GM18508 (cell line): ENCODE measurements at regions not wholly inside any gene's neighbourhood (a gene's known extent, or its start where the extent isn't known, plus 50 kb on each side); places are given as distances from the start of the nearest gene placed in this dataset.

Experiments
- ATAC-seq: cut with Tn5 transposase; IDR thresholded peaks from one replicate; pipeline ENCODE4 v1.9.1; 2021; ENCODE audit warnings: moderate number of reproducible peaks; ENCODE audit not compliant: insufficient read depth, unreplicated experiment

GRCh38 chr21:16755061-16755460 lies 757.8 kb upstream of the CXADR start:
- ATAC-seq: no peak

- ATAC-seq: no peak
Observed at GRCh38 chr21:16767201-16767600, 745.6 kb upstream of the CXADR start.

GRCh38 chr21:16768096-16768495 lies 744.7 kb upstream of the CXADR start:
- no peak for ATAC-seq

GRCh38 chr21:16770266-16770665 lies 742.6 kb upstream of the CXADR start:
- no peak for ATAC-seq

- ATAC-seq: no peak
Observed at GRCh38 chr21:16773206-16773605, 739.6 kb upstream of the CXADR start.

- ATAC-seq: no peak
Observed at GRCh38 chr21:16775076-16775475, 737.8 kb upstream of the CXADR start.

GRCh38 chr21:16777041-16777720 lies 735.7 kb upstream of the CXADR start:
- no peak for ATAC-seq

- no peak for ATAC-seq
Observed at GRCh38 chr21:16788584-16788983, 724.3 kb upstream of the CXADR start.

- no peak for ATAC-seq
Observed at GRCh38 chr21:16789636-16790035, 723.2 kb upstream of the CXADR start.

- ATAC-seq: no peak
Observed at GRCh38 chr21:16792101-16792500, 720.7 kb upstream of the CXADR start.

- no peak for ATAC-seq
Observed at GRCh38 chr21:16794950-16795349, 717.9 kb upstream of the CXADR start.

GRCh38 chr21:16796776-16797175 lies 716.1 kb upstream of the CXADR start:
- no peak for ATAC-seq

- ATAC-seq: no peak
Observed at GRCh38 chr21:16797540-16797939, 715.3 kb upstream of the CXADR start.

- no peak for ATAC-seq
Observed at GRCh38 chr21:16797966-16798365, 714.9 kb upstream of the CXADR start.

- ATAC-seq: no peak
Observed at GRCh38 chr21:16800536-16801275, 712.1 kb upstream of the CXADR start.

- no peak for ATAC-seq
Observed at GRCh38 chr21:16811011-16811410, 701.8 kb upstream of the CXADR start.

- ATAC-seq: no peak
Observed at GRCh38 chr21:16811970-16812369, 700.9 kb upstream of the CXADR start.

- ATAC-seq: no peak
Observed at GRCh38 chr21:16815243-16815642, 697.6 kb upstream of the CXADR start.

- ATAC-seq: no peak
Observed at GRCh38 chr21:16821588-16821987, 691.3 kb upstream of the CXADR start.

- no peak for ATAC-seq
Observed at GRCh38 chr21:16829532-16829931, 683.3 kb upstream of the CXADR start.

- no peak for ATAC-seq
Observed at GRCh38 chr21:16832791-16833190, 680.1 kb upstream of the CXADR start.

GRCh38 chr21:16834791-16835190 lies 678.1 kb upstream of the CXADR start:
- no peak for ATAC-seq
